ENCODE measurements at regions not wholly inside any gene's neighbourhood (a gene's known extent, or its start where the extent isn't known, plus 50 kb on each side); places are given as distances from the start of the nearest gene placed in this dataset.

DNA sequence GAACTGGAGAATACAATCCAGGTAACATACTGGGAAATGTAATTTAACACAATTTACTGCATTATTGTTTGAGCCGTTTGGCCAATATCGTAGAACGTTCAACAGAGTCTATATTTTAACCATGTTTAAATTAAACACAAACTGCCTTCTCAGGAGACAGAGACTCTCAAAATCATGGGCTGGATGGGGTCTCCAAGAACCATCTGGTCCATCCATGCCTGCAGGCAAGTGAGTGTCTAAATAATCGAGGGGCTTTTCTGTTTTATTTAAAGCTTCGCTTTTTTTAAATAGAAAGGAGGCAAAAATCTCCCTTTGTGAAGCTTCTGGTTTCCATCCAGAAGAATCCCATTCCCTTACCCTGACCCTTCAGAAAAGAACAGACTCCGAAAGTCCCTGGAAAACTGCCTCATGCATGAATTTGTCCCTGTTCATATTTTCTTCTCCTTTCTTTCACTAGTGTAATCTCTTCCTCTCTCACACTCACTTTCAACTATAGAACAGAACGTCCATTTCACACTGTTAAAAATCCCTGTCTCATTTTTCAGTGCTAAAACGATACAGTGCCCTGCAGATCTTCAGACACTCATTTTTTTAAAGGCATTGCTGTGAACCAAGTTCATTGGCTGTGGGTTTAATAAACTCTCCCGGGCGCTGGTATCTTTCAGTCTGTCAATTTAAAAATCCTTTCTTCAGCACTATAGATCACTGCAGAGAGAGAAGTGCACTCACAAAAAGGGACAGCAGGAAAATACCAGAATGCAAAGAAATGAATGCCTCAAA lies 111.4 kb upstream of the TOM1L1 start:
- TF ChIP-seq, protein P1, sequence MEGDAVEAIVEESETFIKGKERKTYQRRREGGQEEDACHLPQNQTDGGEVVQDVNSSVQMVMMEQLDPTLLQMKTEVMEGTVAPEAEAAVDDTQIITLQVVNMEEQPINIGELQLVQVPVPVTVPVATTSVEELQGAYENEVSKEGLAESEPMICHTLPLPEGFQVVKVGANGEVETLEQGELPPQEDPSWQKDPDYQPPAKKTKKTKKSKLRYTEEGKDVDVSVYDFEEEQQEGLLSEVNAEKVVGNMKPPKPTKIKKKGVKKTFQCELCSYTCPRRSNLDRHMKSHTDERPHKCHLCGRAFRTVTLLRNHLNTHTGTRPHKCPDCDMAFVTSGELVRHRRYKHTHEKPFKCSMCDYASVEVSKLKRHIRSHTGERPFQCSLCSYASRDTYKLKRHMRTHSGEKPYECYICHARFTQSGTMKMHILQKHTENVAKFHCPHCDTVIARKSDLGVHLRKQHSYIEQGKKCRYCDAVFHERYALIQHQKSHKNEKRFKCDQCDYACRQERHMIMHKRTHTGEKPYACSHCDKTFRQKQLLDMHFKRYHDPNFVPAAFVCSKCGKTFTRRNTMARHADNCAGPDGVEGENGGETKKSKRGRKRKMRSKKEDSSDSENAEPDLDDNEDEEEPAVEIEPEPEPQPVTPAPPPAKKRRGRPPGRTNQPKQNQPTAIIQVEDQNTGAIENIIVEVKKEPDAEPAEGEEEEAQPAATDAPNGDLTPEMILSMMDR (IDR thresholded peaks at IDR 0.05; ENCODE audit: low read depth, low read length): no peak
- no peak for TF ChIP-seq EZH2phosphoT487 (IDR thresholded peaks at IDR 0.05; ENCODE audit: low read depth)

All from OCI-LY3 (cell line).